WTC11 (cell line): ENCODE measurements at regions not wholly inside any gene's neighbourhood (a gene's known extent, or its start where the extent isn't known, plus 50 kb on each side); places are given as distances from the start of the nearest gene placed in this dataset.

Experiments
- ATAC-seq: fragments of 200-7000 bp; cut with Tn5 transposase; 2 replicates; pipeline ENCODE4 v1.10.0; 2021; ENCODE audit warnings: mild to moderate bottlenecking, moderate library complexity
- CTCF ChIA-PET: fragments of 300-600 bp; sonication (Branson Sonifier 250); formaldehyde crosslinking; loops from one replicate; lab custom pipeline; 2021; ENCODE audit warnings: antibody characterized with exemption; lab: Charles Lee
- POLR2A ChIA-PET: fragments of 350-600 bp; sonication (Branson Sonifier 250); formaldehyde crosslinking; loops from one replicate; lab custom pipeline; 2021; ENCODE audit warnings: antibody characterized with exemption; lab: Charles Lee
- DNase-seq: peaks from one replicate; pipeline ENCODE4 v3.0.0; 2021; ENCODE audit warnings: low spot score
- H3K27ac Mint-ChIP-seq: 2 replicates; pipeline ENCODE4 v1.8.0; 2021; ENCODE audit warnings: mixed read lengths
- H3K27me3 Mint-ChIP-seq: 2 replicates; pipeline ENCODE4 v1.8.0; 2021; ENCODE audit warnings: low read depth, mild to moderate bottlenecking, moderate library complexity, mixed read lengths
- H3K36me3 Mint-ChIP-seq: 2 replicates; pipeline ENCODE4 v1.8.0; 2021; ENCODE audit warnings: mixed read lengths
- H3K4me1 Mint-ChIP-seq: 2 replicates; pipeline ENCODE4 v1.8.0; 2022; ENCODE audit warnings: mixed read lengths
- H3K4me3 Mint-ChIP-seq: 2 replicates; pipeline ENCODE4 v1.8.0; 2021; ENCODE audit warnings: mild to moderate bottlenecking, moderate library complexity, mixed read lengths
- H3K9me3 Mint-ChIP-seq: 2 replicates; pipeline ENCODE4 v1.8.0; 2021; ENCODE audit warnings: mixed read lengths
- ATF1 ChIP-seq: sonication (generic); formaldehyde crosslinking; IDR thresholded peaks from 2 replicates; pipeline ENCODE4 v1.8.1; 2023; ENCODE audit warnings: mild to moderate bottlenecking, moderate library complexity, missing genetic modification reagents
- CDX4 ChIP-seq: fragments of 250-450 bp; sonication (Bioruptor Pico); IDR thresholded peaks from 2 replicates; pipeline ENCODE4 v1.9.0; 2021; ENCODE audit warnings: moderate library complexity, mild to moderate bottlenecking, inconsistent platforms, borderline replicate concordance
- CREB1 ChIP-seq: sonication (generic); formaldehyde crosslinking; IDR thresholded peaks from 2 replicates; pipeline ENCODE4 v1.8.0; 2023; ENCODE audit warnings: mild to moderate bottlenecking, missing genetic modification reagents
- E2F1 ChIP-seq: sonication (generic); formaldehyde crosslinking; IDR thresholded peaks from 2 replicates; pipeline ENCODE4 v1.8.0; 2022; ENCODE audit warnings: mild to moderate bottlenecking, missing genetic modification reagents
- ELF4 ChIP-seq: sonication (generic); formaldehyde crosslinking; IDR thresholded peaks from 2 replicates; pipeline ENCODE4 v1.8.1; 2022; ENCODE audit warnings: low read depth, mild to moderate bottlenecking, moderate library complexity, missing genetic modification reagents
- ERG ChIP-seq: fragments of 250-450 bp; sonication (Bioruptor Pico); IDR thresholded peaks from 2 replicates; pipeline ENCODE4 v1.8.0; 2021; ENCODE audit warnings: mild to moderate bottlenecking
- ESRRA ChIP-seq: sonication (generic); formaldehyde crosslinking; IDR thresholded peaks from 2 replicates; pipeline ENCODE4 v1.8.1; 2022; ENCODE audit warnings: mild to moderate bottlenecking, missing genetic modification reagents, borderline replicate concordance
- FOXK1 ChIP-seq: sonication (generic); formaldehyde crosslinking; IDR thresholded peaks from 2 replicates; pipeline ENCODE4 v1.8.0; 2022; ENCODE audit warnings: mild to moderate bottlenecking, moderate library complexity, missing genetic modification reagents
- GRHL2 ChIP-seq: fragments of 250-450 bp; sonication (Bioruptor Pico); IDR thresholded peaks from 2 replicates; pipeline ENCODE4 v1.8.0; 2022; ENCODE audit warnings: mild to moderate bottlenecking, moderate library complexity; ENCODE audit not compliant: insufficient replicate concordance, severe bottlenecking
- HMGXB4 ChIP-seq: sonication (generic); formaldehyde crosslinking; IDR thresholded peaks from 2 replicates; pipeline ENCODE4 v1.8.1; 2023; ENCODE audit warnings: mild to moderate bottlenecking, moderate library complexity, missing genetic modification reagents
- IRF2 ChIP-seq: sonication (generic); formaldehyde crosslinking; IDR thresholded peaks from 2 replicates; pipeline ENCODE4 v1.8.0; 2022; ENCODE audit warnings: low read depth, missing genetic modification reagents, borderline replicate concordance
- KAT7 ChIP-seq: sonication (generic); formaldehyde crosslinking; IDR thresholded peaks from 2 replicates; pipeline ENCODE4 v1.8.1; 2023; ENCODE audit warnings: missing genetic modification reagents, mild to moderate bottlenecking, borderline replicate concordance
- MAX ChIP-seq: sonication (generic); formaldehyde crosslinking; IDR thresholded peaks from 2 replicates; pipeline ENCODE4 v1.8.0; 2022; ENCODE audit warnings: mild to moderate bottlenecking, missing genetic modification reagents
- NR1H2 ChIP-seq: sonication (generic); formaldehyde crosslinking; IDR thresholded peaks from 2 replicates; pipeline ENCODE4 v1.9.0; 2021; ENCODE audit warnings: mild to moderate bottlenecking, moderate library complexity, missing genetic modification reagents
- NR2C2 ChIP-seq: sonication (generic); formaldehyde crosslinking; IDR thresholded peaks from 2 replicates; pipeline ENCODE4 v1.8.0; 2022; ENCODE audit warnings: mild to moderate bottlenecking, missing genetic modification reagents
- PRDM15 ChIP-seq: sonication (generic); formaldehyde crosslinking; IDR thresholded peaks from 2 replicates; pipeline ENCODE4 v1.8.0; 2022; ENCODE audit warnings: missing genetic modification reagents
- RORB ChIP-seq: fragments of 250-450 bp; sonication (Bioruptor Pico); IDR thresholded peaks from 2 replicates; pipeline ENCODE4 v1.9.0; 2021; ENCODE audit warnings: mild to moderate bottlenecking
- STAT6 ChIP-seq: sonication (generic); formaldehyde crosslinking; conservative IDR thresholded peaks from 2 replicates; pipeline ENCODE4 v1.8.1; 2023; ENCODE audit warnings: mild to moderate bottlenecking, low read depth, missing genetic modification reagents, moderate library complexity
- TP53 ChIP-seq: sonication (generic); formaldehyde crosslinking; IDR thresholded peaks from 2 replicates; pipeline ENCODE4 v1.8.1; 2023; ENCODE audit warnings: mild to moderate bottlenecking, missing genetic modification reagents
- USF2 ChIP-seq: sonication (generic); formaldehyde crosslinking; IDR thresholded peaks from 2 replicates; pipeline ENCODE4 v1.8.1; 2023; ENCODE audit warnings: mild to moderate bottlenecking, missing genetic modification reagents, moderate library complexity
- ZBTB21 ChIP-seq: sonication (generic); formaldehyde crosslinking; IDR thresholded peaks from 2 replicates; pipeline ENCODE4 v1.8.1; 2023; ENCODE audit warnings: mild to moderate bottlenecking, missing genetic modification reagents, borderline replicate concordance
- ZNF232 ChIP-seq: sonication (generic); formaldehyde crosslinking; IDR thresholded peaks from 2 replicates; pipeline ENCODE4 v1.8.0; 2022; ENCODE audit warnings: mild to moderate bottlenecking, missing genetic modification reagents
- ZNF416 ChIP-seq: fragments of 250-450 bp; sonication (Bioruptor Pico); IDR thresholded peaks from 2 replicates; pipeline ENCODE4 v1.9.0; 2021; ENCODE audit warnings: mild to moderate bottlenecking, inconsistent platforms

- TF ChIP-seq ZBTB21 (CRISPR knock-in tag), result no peak
- TF ChIP-seq ATF1 (CRISPR knock-in tag), result no peak
- TF ChIP-seq KAT7 (CRISPR knock-in tag), result peak; percentile 41; the same call in 1 of the 2 replicates
- no peak for TF ChIP-seq ZNF232 (CRISPR knock-in tag)
- no peak for TF ChIP-seq ESRRA (CRISPR knock-in tag)
- no peak for TF ChIP-seq ELF4
These were observed 96.4 kb upstream of the RAB3GAP2 start (continued) for GRCh38 chr1:220368352-220369265.

- DNase-seq (no peak), ATAC-seq (no peak)
- Mint-ChIP-seq H3K27me3 (no peaks in the 10 kb centered on the region; the same call in 1 of the 2 replicates), H3K36me3 (0 out of 2 replicates have a peak, but pooled peaks cover 3% of the 10 kb centered on the region), H3K27ac (no peak overlapping the region), H3K4me3 (no peak overlapping the region), H3K4me1 (peaks cover 54% of the 10 kb centered on the region), H3K9me3 (peaks cover 11% of the 10 kb centered on the region)
- POLR2A ChIA-PET, result interaction anchor here (0.5 kb wide), 1 partner anchor 21 kb away, joined by 3 read pairs; no protein-coding TSS in a partner anchor
- CTCF ChIA-PET, result interaction anchor here (0.7 to 1.5 kb wide), 7 partner anchors 14 to 407 kb away, joined by 3 to 9 read pairs (median 4); no protein-coding TSS in a partner anchor
- TF ChIP-seq IRF2 (CRISPR knock-in tag) (no peak), CDX4 (CRISPR knock-in tag) (no peak), MAX (CRISPR knock-in tag) (no peak), USF2 (no peak), STAT6 (CRISPR knock-in tag) (no peak), HMGXB4 (CRISPR knock-in tag) (no peak), NR1H2 (CRISPR knock-in tag) (no peak), GRHL2 (no peak), ZNF416 (CRISPR knock-in tag) (no peak), ERG (CRISPR knock-in tag) (no peak), FOXK1 (CRISPR knock-in tag) (no peak), PRDM15 (CRISPR knock-in tag) (no peak), RORB (CRISPR knock-in tag) (no peak), E2F1 (CRISPR knock-in tag) (no peak), NR2C2 (CRISPR knock-in tag) (no peak), CREB1 (CRISPR knock-in tag) (no peak), TP53 (CRISPR knock-in tag) (no peak)
These were observed 95.6 kb upstream of the RAB3GAP2 start for GRCh38 chr1:220367833-220368232.
